ENCODE measurements at regions not wholly inside any gene's neighbourhood (a gene's known extent, or its start where the extent isn't known, plus 50 kb on each side); places are given as distances from the start of the nearest gene placed in this dataset.

GRCh38 chr2:41853427-41854191, 194.2 kb upstream of the PKDCC start:
- DNase-seq (ENCODE audit: low read depth) = no peak

- DNase-seq (ENCODE audit: low read depth) = no peak
These were observed 193.6 kb upstream of the PKDCC start for GRCh38 chr2:41854227-41854626.

- no peak for DNase-seq (ENCODE audit: low read depth)
These were observed 190.9 kb upstream of the PKDCC start for GRCh38 chr2:41856946-41857345.

GRCh38 chr2:41859615-41860514, 188.0 kb upstream of the PKDCC start:
- no peak for DNase-seq (ENCODE audit: low read depth)

- DNase-seq (ENCODE audit: low read depth) = no peak
These were observed 184.8 kb upstream of the PKDCC start for GRCh38 chr2:41863062-41863461.

GRCh38 chr2:41865263-41865662, 182.6 kb upstream of the PKDCC start:
- no peak for DNase-seq (ENCODE audit: low read depth)

- no peak for DNase-seq (ENCODE audit: low read depth)
These were observed 180.3 kb upstream of the PKDCC start for GRCh38 chr2:41867553-41867952.

GRCh38 chr2:41869542-41870264, 178.1 kb upstream of the PKDCC start:
- DNase-seq (ENCODE audit: low read depth) = peak; percentile 59

GRCh38 chr2:41870265-41870585, 177.6 kb upstream of the PKDCC start:
- DNase-seq (ENCODE audit: low read depth) = no peak

- DNase-seq (ENCODE audit: low read depth) = no peak
These were observed 176.7 kb upstream of the PKDCC start for GRCh38 chr2:41871080-41871479.

- no peak for DNase-seq (ENCODE audit: low read depth)
These were observed 175.2 kb upstream of the PKDCC start for GRCh38 chr2:41872646-41873045.

GRCh38 chr2:41873102-41874031, 174.5 kb upstream of the PKDCC start:
- no peak for DNase-seq (ENCODE audit: low read depth)

GRCh38 chr2:41877114-41877678, 170.6 kb upstream of the PKDCC start:
- DNase-seq (ENCODE audit: low read depth) = no peak

- no peak for DNase-seq (ENCODE audit: low read depth)
These were observed 169.8 kb upstream of the PKDCC start for GRCh38 chr2:41878056-41878455.

- no peak for DNase-seq (ENCODE audit: low read depth)
These were observed 169.0 kb upstream of the PKDCC start for GRCh38 chr2:41878716-41879234.

- DNase-seq (ENCODE audit: low read depth) = no peak
These were observed 168.4 kb upstream of the PKDCC start for GRCh38 chr2:41879235-41879916.

GRCh38 chr2:41880561-41881243, 167.1 kb upstream of the PKDCC start:
- DNase-seq (ENCODE audit: low read depth) = no peak

GRCh38 chr2:41881249-41881648, 166.6 kb upstream of the PKDCC start:
- no peak for DNase-seq (ENCODE audit: low read depth)

- no peak for DNase-seq (ENCODE audit: low read depth)
These were observed 163.1 kb upstream of the PKDCC start for GRCh38 chr2:41884718-41885117.

GRCh38 chr2:41886145-41886664, 161.6 kb upstream of the PKDCC start:
- DNase-seq (ENCODE audit: low read depth) = no peak

All from stimulated activated CD8-positive, alpha-beta memory T cell treated with anti-CD3 and anti-CD28 coated beads, Interleukin-12 subunit alpha, Interleukin-12 subunit beta, amount 100 ng/mL, for 1 hour (primary cell).